Upper lobe of left lung (tissue), 4 donors: ENCODE measurements at regions not wholly inside any gene's neighbourhood (a gene's known extent, or its start where the extent isn't known, plus 50 kb on each side); places are given as distances from the start of the nearest gene placed in this dataset.

ENCODE experiments used
- CTCF ChIP-seq, 6 experiments: fragments of 450-650 bp in 4 of 6; fragments of 200-600 bp in 2 of 6; sonication (generic) in 2 of 6; IDR thresholded peaks; one replicate each; pipeline ENCODE4 v1.5.1; 2016 to 2019; ENCODE audit warnings: antibody characterized with exemption in 6 of 6
- POLR2A ChIP-seq, 4 donors: fragments of 450-650 bp; IDR thresholded peaks; one replicate each; pipeline ENCODE4 v1.5.1; 2016 to 2017; ENCODE audit warnings: antibody characterized with exemption in 4 of 4, mild to moderate bottlenecking in 2 of 4

GRCh38 chr2:123895651-123896050 is 129.4 kb upstream of the CNTNAP5 start:
- TF ChIP-seq CTCF (IDR thresholded peaks at IDR 0.05) (no peak), POLR2A (IDR thresholded peaks at IDR 0.05) (no peak)
